Tibial artery (tissue), 4 donors: ENCODE measurements at regions not wholly inside any gene's neighbourhood (a gene's known extent, or its start where the extent isn't known, plus 50 kb on each side); places are given as distances from the start of the nearest gene placed in this dataset.

ENCODE experiments used
- DNase-seq, 2 donors: peaks; one replicate each; pipeline ENCODE4 v3.0.0-alpha.2; 2019
- H3K27ac ChIP-seq, 2 donors: fragments of 200-600 bp; sonication (generic) in 1 of 2; 1 replicate in 1 of 2; 2 replicates in 1 of 2; pipeline ENCODE4 v1.5.1; 2018 to 2019; ENCODE audit warnings: mild to moderate bottlenecking in 1 of 2
- H3K27me3 ChIP-seq, 2 donors: fragments of 200-600 bp; sonication (generic) in 1 of 2; one replicate each; pipeline versions ENCODE4 v1.5.1 to v1.6.0; 2016 to 2019
- H3K36me3 ChIP-seq, 3 donors: fragments of 200-600 bp; sonication (generic) in 2 of 3; one replicate each; pipeline ENCODE4 v1.5.1; 2016 to 2019; ENCODE audit warnings: mild to moderate bottlenecking in 2 of 3
- H3K4me1 ChIP-seq, 4 donors: fragments of 200-600 bp; sonication (generic) in 2 of 4; 1 replicate in 3 of 4; 2 replicates in 1 of 4; pipeline ENCODE4 v1.5.1; 2016 to 2019
- H3K4me3 ChIP-seq, 2 donors: fragments of 200-600 bp; sonication (generic) in 1 of 2; 1 replicate in 1 of 2; 2 replicates in 1 of 2; pipeline ENCODE4 v1.5.1; 2018 to 2019; ENCODE audit warnings: mild to moderate bottlenecking in 2 of 2
- H3K9me3 ChIP-seq, 3 donors: fragments of 200-600 bp; sonication (generic) in 1 of 3; one replicate each; pipeline ENCODE4 v1.5.1; 2016 to 2019
- intact Hi-C: fragments of 100-400 bp; cut with DNase I; formaldehyde crosslinking; loops from one replicate; pipeline ENCODE4 v1.15.0; 2023; ENCODE audit warnings: low total_unique reads
- TF ChIP-seq, protein P1 (sequence below), 2 experiments: fragments of 200-600 bp in 1 of 2; fragments of 450-650 bp in 1 of 2; IDR thresholded peaks; one replicate each; pipeline ENCODE4 v1.5.1; 2017 to 2019; ENCODE audit warnings: antibody characterized with exemption in 2 of 2, mild to moderate bottlenecking in 1 of 2, moderate library complexity in 1 of 2

DNA sequence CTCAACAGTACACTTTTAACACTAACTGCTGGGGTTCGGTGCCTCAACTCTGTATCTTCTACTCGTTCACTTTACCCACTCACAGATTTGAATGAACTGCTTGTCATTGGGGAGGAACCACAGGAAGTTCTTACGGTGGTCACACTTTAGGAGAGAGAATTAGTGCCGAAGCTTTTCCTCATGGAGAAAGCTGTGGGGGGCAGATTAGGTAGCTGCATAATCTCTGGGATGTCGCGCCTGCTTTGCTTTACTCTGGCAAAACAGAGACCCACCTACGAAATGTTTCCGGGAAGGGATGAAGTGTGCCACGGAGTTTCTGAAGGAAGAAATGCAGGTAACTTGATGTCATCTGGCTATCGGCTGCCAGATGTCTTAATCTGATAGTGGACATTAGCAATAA, 949.7 kb upstream of the TENM3 start:
- intact Hi-C loops = no loop called here
- TF ChIP-seq, protein P1, sequence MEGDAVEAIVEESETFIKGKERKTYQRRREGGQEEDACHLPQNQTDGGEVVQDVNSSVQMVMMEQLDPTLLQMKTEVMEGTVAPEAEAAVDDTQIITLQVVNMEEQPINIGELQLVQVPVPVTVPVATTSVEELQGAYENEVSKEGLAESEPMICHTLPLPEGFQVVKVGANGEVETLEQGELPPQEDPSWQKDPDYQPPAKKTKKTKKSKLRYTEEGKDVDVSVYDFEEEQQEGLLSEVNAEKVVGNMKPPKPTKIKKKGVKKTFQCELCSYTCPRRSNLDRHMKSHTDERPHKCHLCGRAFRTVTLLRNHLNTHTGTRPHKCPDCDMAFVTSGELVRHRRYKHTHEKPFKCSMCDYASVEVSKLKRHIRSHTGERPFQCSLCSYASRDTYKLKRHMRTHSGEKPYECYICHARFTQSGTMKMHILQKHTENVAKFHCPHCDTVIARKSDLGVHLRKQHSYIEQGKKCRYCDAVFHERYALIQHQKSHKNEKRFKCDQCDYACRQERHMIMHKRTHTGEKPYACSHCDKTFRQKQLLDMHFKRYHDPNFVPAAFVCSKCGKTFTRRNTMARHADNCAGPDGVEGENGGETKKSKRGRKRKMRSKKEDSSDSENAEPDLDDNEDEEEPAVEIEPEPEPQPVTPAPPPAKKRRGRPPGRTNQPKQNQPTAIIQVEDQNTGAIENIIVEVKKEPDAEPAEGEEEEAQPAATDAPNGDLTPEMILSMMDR (IDR thresholded peaks at IDR 0.05) = no peak
- Histone ChIP-seq H3K36me3 (no peaks in the 10 kb centered on the region), H3K27ac (no peak overlapping the region), H3K4me3 (no peak overlapping the region), H3K9me3 (no peaks in the 10 kb centered on the region), H3K27me3 (no peaks in the 10 kb centered on the region), H3K4me1 (no peaks in the 10 kb centered on the region)
- DNase-seq = no peak

GRCh38 chr4:181294421-181294820, 948.8 kb upstream of the TENM3 start:
- Histone ChIP-seq H3K4me3 (no peak overlapping the region), H3K27ac (no peak overlapping the region), H3K9me3 (no peaks in the 10 kb centered on the region), H3K4me1 (no peaks in the 10 kb centered on the region), H3K36me3 (no peaks in the 10 kb centered on the region), H3K27me3 (no peaks in the 10 kb centered on the region)
- TF ChIP-seq, protein P1 (IDR thresholded peaks at IDR 0.05) = no peak
- intact Hi-C loops = no loop called here
- DNase-seq = no peak

DNA sequence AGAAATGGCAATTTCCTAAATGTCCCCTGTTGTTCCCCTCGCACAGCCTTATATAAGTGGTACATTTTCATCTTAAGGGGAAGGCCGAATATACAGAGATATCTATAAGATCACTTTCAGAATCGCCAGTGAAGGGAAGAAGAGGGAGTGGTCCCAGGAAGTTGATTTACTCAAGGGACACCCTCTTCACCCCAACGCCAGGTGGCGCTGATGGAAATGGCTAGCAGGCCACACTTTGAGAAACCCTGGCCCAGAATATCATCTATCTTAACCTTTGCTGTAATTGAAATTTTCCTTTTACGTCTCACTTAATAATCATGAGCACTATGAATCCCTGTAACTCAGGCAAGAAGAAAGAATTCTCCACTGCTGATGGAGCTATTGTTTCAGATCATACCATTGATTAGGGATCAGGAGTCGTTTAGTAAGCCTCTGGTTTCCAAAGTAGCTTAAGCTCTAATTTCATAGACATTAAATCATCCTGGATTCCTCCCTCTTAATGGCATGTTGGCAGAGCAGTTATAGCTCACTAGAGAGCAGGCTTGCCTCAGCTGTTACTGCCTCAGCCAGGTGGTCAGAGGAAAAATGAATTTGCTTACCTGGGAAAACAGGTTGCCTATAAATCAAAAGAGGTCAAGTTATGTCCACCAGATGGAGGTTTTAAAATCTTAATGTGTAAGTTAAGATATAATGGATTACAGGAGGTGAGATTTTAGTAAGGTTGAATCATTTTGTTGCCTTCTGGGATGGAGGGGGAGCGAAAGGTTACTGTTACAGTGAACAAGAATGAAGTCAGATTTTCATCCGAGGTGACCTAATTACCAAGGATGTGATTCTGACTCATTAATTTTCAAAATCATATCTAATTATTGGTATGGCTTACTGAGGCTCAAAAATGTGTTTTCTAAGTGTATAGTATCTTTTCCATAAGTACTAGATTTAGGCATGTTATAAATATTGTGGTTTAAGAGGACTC, 941.2 kb upstream of the TENM3 start:
- no peaks in the 10 kb centered on the region for H3K4me1 ChIP-seq
- TF ChIP-seq, protein P1 (IDR thresholded peaks at IDR 0.05) = no peak
- H3K9me3 ChIP-seq = no peaks in the 10 kb centered on the region
- DNase-seq = no peak
- no peaks in the 10 kb centered on the region for H3K36me3 ChIP-seq
- no peaks in the 10 kb centered on the region for H3K27me3 ChIP-seq
- H3K4me3 ChIP-seq = no peak overlapping the region
- H3K27ac ChIP-seq = no peak overlapping the region
- intact Hi-C loops = no loop called here

GRCh38 chr4:181307824-181308223, 935.4 kb upstream of the TENM3 start:
- Histone ChIP-seq H3K4me1 (no peaks in the 10 kb centered on the region), H3K4me3 (no peak overlapping the region), H3K27me3 (no peaks in the 10 kb centered on the region), H3K36me3 (no peaks in the 10 kb centered on the region), H3K27ac (no peak overlapping the region), H3K9me3 (no peaks in the 10 kb centered on the region)
- intact Hi-C loops = no loop called here
- TF ChIP-seq, protein P1 (IDR thresholded peaks at IDR 0.05) = no peak
- DNase-seq = no peak

DNA sequence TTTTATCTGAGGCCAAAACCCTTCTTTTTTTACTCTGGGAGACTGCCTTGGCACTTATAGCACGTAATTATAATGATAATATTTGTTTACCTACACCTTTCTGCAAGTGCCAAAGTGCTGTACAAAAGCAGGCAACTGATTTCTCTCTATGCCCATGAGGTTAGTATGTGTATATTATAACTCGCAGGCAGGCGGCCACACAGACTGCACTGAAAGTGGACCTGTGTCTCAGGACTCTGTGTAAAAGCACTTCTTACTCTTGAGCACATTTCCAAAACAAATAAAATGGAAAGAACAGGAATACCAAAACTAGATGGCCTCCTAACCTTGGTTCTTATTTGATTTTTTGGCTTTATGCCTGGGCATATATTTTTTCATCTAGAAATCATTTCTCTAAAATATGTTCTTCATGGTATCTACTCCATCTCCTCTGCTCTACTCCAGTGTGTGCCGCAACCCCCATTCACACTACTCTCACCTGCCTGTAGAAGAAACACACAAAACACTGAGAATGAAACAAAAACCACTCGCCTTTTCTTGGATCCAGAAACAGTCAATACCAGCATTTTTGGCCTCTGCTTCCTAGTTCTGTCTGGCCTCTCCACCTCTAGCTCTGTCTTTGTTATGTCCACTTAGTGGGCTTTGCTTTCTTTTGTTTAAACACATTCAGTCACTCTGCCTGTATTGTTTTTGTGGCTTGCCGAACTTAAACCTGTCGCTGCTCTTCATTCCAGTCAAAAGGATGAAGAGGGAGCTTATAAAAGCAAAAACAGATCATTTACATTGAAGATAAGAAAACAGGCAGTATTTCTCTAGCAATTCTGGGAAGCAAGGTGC, 934.5 kb upstream of the TENM3 start:
- H3K27ac ChIP-seq = no peak overlapping the region
- H3K4me1 ChIP-seq = no peaks in the 10 kb centered on the region
- H3K36me3 ChIP-seq = no peaks in the 10 kb centered on the region
- intact Hi-C loops = no loop called here
- TF ChIP-seq, protein P1 (IDR thresholded peaks at IDR 0.05) = no peak
- H3K4me3 ChIP-seq = no peak overlapping the region
- no peak for DNase-seq
- no peaks in the 10 kb centered on the region for H3K9me3 ChIP-seq
- H3K27me3 ChIP-seq = no peaks in the 10 kb centered on the region
